Inflammatory macrophage treated with lipopolysaccharide for 4 hours (primary cell): ENCODE measurements at regions not wholly inside any gene's neighbourhood (a gene's known extent, or its start where the extent isn't known, plus 50 kb on each side); places are given as distances from the start of the nearest gene placed in this dataset.
A peak's percentile ranks its signal among the peaks of the same experiment; 100 is the strongest.

Source experiments
- DNase-seq: peaks from one replicate; pipeline ENCODE4 v3.0.0-alpha.2; 2020

GRCh38 chr1:218836264-218836663 is 337.4 kb upstream of the LYPLAL1 start:
- DNase-seq, result no peak

- DNase-seq, result no peak
These were observed 336.6 kb upstream of the LYPLAL1 start for GRCh38 chr1:218837051-218837450.

DNA sequence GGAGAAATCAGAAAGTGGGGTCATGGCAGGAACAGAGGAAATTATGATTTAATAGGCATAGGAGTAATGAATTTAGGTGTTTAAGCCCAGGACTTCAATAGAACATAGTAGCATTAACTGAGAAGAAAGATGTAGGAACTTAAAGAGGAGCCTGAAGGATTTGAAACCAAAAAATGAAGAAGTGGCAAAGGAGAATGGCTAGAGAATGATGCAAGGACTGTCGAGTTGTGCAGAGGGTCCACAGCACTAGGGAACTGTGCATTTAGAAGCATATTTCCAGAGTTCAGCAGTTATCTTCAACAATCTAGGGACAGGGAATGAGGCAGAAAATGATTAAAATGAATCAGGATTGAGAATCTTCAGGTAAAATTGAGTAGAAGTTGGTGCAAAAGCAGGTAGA is 328.1 kb upstream of the LYPLAL1 start:
- peak; percentile 48 for DNase-seq

DNA sequence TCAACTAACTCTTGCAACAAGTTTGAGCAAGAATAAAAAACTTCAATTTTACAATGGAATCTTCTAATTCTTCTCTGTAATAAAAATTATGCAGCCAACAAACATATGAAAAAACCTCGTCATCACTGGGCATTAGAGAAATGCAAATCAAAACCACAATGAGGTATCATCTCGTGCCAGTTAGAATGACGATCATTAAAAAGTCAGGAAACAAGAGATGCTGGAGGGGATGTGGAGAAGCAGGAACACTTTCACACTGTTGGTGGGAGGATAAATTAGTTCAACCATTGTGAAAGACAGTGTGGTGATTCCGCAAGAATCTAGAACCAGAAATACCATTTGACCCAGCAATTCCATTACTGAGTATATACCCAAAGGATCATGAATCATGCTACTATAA is 327.5 kb upstream of the LYPLAL1 start:
- peak; percentile 52 for DNase-seq

- DNase-seq, result no peak
These were observed 326.4 kb upstream of the LYPLAL1 start for GRCh38 chr1:218847089-218847768.

- DNase-seq, result no peak
These were observed 325.7 kb upstream of the LYPLAL1 start for GRCh38 chr1:218848009-218848408.

DNA sequence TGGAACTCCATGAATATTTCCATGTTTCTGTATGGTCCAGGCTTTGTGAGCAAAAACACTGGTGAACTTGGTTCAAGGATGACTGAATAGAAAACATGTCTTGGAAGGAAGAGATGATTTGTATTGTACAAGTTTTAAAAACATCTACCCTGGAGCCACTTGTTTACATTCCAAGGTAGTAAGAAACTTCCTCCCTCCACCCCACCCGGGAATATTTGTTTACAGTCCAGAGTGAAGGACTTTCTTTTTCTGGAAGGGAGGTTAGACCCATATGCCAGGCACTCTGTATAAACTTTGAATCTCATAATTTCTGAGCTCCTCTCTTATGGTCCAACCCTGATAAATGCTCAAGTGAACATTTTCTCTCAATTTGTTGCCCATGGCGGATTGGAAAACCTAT is 323.3 kb upstream of the LYPLAL1 start:
- DNase-seq, result no peak

GRCh38 chr1:218851586-218851985 is 322.1 kb upstream of the LYPLAL1 start:
- no peak for DNase-seq

DNA sequence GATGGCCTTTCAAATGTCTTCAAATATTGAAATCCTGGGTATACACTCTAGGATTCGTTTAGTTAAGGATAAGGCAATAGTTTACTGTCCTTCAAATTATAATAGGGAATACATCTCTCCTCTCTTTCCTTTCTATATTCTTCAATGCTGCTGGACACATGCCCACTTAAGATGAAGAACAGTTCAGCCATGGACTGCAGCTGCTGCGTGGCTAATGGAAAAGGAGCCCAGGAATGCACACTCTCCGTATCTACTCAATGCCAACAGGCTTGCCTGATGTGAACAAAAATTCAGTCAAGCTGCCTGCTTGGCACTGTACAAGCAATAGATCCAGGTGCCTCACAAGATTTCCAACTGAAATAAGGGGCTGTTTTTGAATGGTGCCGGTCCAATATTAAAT is 321.2 kb upstream of the LYPLAL1 start:
- DNase-seq, result no peak

- no peak for DNase-seq
These were observed 309.7 kb upstream of the LYPLAL1 start for GRCh38 chr1:218863987-218864386.

DNA sequence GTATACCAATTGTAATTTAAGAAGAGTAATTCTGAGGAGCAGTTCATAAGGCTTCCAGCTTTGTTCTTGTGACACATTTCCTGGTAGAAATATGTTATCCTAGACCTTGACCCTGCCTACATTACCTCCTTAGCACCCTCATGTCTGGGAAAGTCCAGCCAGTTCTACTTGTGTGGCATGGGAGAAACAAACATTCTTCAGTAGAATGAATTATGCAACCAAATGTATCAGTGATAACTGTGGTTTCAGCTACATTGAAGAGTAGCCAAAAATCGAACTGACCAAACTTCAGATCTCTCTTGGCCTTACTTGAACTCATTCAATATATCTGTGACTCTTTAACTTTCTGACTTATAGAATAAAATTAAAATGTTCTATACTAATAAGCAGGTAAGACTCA is 308.1 kb upstream of the LYPLAL1 start:
- no peak for DNase-seq

GRCh38 chr1:218866507-218866906 is 307.2 kb upstream of the LYPLAL1 start:
- no peak for DNase-seq

- no peak for DNase-seq
These were observed 306.6 kb upstream of the LYPLAL1 start for GRCh38 chr1:218867066-218867465.

GRCh38 chr1:218867941-218868626 is 305.6 kb upstream of the LYPLAL1 start:
- DNase-seq, result no peak

DNA sequence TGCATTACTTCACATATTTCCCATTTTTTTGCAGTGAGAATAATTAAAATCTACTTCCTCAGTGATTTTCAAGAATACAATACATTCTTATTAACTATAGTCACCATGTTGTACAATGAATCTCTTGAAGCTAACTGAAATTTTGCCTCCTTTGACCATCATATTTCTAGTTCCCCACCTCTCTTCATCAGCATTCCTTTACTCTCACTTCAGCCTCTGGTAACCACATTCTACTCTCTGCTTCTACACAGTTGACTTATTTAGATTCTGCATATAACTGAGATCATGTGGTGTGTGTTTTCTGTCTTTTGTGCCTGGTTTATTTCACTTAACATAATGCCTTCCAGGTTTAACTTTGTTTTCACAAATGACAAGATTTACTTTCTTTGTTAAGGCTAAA is 304.4 kb upstream of the LYPLAL1 start:
- DNase-seq, result no peak

GRCh38 chr1:218872026-218872425 is 301.7 kb upstream of the LYPLAL1 start:
- no peak for DNase-seq

DNA sequence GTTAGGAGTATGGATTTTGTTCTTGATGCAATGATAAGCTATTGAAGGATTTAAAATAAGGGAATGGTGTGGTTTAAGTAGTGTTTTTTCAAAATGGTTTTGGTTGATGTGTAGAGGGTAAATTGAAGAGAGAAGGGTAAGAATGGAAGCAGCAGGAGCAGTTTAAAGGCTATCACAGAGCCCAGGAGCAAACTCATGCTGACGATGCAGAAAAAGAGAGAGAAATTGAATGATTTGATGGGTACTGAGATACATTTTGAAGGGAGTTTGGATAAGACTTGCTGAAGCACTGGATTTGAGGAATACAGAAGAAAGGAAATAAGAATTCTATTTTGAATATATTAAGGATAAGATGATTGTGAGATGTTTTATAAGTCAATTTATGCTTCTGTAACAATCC is 300.8 kb upstream of the LYPLAL1 start:
- DNase-seq, result no peak

DNA sequence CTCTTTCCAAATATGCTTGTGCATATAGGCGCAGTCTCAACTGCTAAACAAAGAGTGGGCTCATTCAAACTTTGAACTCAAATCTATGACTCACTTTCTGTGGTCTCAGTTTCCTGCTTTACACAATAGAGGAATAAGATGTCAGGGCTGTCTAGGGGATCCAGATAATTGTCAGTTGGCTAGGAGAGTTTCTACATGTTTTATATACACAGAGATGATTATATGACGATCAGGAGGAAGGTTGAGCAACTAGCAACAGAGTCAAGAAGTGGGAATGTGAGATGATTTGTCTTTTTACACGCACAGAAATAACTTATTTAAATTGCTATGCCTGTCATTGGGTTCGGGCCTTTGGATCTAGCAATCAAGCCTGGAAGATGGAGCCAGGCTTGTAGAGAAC is 299.4 kb upstream of the LYPLAL1 start:
- DNase-seq, result peak; percentile 82

GRCh38 chr1:218874801-218875400 is 298.8 kb upstream of the LYPLAL1 start:
- DNase-seq, result no peak

GRCh38 chr1:218878369-218878768 is 295.3 kb upstream of the LYPLAL1 start:
- no peak for DNase-seq

DNA sequence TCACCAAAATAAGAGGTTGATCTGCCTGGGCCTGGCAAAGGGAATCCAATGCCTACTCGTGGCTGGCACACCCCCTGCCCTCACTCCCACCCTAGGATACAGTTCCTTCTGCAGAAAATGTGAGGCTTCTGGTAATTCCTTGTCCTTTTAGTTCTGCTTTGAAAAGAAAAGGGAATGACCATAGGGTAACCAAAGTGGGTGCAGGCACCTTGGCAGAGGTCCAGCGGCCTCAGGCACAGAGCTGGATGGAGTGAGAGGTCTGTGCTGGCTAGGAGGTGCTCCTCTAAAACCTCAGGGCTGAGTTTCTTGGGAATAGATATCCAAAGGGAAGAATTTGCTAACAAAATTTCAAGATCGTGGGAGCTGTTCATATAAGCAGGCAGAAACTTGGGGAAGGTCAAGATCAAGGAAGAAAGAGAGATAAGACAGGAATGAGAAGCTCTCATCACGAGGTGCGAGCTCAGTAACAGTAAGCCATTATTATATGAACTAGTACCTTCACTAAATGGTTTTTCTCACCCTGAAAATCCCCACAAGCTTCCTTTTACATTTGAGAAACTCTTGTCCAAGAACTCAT is 293.1 kb upstream of the LYPLAL1 start:
- no peak for DNase-seq

GRCh38 chr1:218882454-218882853 is 291.2 kb upstream of the LYPLAL1 start:
- DNase-seq, result no peak

- no peak for DNase-seq
These were observed 287.4 kb upstream of the LYPLAL1 start for GRCh38 chr1:218886101-218886871.
